GM13976 (cell line): ENCODE measurements at regions not wholly inside any gene's neighbourhood (a gene's known extent, or its start where the extent isn't known, plus 50 kb on each side); places are given as distances from the start of the nearest gene placed in this dataset.

Source experiments
- DNase-seq: peaks from one replicate; pipeline ENCODE4 v3.0.0; 2012; ENCODE audit warnings: low spot score
- in situ Hi-C: fragments of 300-500 bp; cut with MboI; formaldehyde crosslinking; loops from one replicate; pipeline ENCODE4 v1.12.0; 2022; ENCODE audit warnings: low sequenced_read_pairs, mixed read lengths, inconsistent platforms; ENCODE audit not compliant: unreplicated experiment
- TF ChIP-seq, protein P1 (sequence below): IDR thresholded peaks from 2 replicates; pipeline ENCODE4 v1.5.1; 2012; ENCODE audit warnings: borderline replicate concordance, mild to moderate bottlenecking; ENCODE audit not compliant: insufficient read depth; ENCODE audit errors: extremely low read depth, missing control alignments, control extremely low read depth

DNA sequence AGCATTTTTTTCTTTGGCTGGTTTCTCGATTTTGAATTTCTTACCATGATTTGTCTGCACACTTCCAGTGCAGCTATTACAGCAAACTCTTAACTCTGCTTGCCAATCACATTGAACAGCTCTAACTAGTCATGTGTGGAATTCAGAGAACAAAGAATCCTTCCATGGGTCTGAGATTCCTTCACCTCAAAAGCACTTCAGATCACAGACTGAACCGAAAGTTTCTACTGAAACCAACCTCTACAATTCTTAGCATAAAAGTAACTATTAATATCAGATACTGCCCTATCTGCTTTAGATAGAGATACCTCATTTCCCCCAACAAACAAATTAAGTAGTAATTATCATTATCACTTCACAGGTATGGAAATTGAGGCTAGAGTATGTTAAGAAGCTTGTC, 56.5 kb upstream of the SP4 start:
- TF ChIP-seq, protein P1, sequence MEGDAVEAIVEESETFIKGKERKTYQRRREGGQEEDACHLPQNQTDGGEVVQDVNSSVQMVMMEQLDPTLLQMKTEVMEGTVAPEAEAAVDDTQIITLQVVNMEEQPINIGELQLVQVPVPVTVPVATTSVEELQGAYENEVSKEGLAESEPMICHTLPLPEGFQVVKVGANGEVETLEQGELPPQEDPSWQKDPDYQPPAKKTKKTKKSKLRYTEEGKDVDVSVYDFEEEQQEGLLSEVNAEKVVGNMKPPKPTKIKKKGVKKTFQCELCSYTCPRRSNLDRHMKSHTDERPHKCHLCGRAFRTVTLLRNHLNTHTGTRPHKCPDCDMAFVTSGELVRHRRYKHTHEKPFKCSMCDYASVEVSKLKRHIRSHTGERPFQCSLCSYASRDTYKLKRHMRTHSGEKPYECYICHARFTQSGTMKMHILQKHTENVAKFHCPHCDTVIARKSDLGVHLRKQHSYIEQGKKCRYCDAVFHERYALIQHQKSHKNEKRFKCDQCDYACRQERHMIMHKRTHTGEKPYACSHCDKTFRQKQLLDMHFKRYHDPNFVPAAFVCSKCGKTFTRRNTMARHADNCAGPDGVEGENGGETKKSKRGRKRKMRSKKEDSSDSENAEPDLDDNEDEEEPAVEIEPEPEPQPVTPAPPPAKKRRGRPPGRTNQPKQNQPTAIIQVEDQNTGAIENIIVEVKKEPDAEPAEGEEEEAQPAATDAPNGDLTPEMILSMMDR: no peak
- DNase-seq: no peak
- in situ Hi-C loops: no loop called here

DNA sequence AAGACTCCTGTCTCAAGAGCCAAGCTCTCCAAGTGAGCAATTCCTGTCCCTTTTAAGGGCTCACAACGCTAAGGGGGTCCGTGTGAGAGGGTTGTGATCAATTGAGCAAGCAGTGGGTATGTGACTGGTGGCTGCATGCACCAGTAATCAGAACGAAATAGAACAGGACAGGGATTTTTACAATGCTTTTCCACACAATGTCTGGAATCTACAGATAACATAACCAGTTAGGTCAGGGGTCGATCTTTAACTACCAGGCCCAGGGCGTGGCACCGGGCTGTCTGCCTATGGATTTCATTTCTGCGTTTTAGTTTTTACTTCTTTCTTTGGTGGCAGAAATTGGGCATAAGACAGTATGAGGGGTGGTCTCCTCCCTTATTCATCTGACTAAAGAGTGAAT, 54.9 kb upstream of the SP4 start:
- no peak for DNase-seq
- TF ChIP-seq, protein P1: no peak
- in situ Hi-C loops: no loop called here

DNA sequence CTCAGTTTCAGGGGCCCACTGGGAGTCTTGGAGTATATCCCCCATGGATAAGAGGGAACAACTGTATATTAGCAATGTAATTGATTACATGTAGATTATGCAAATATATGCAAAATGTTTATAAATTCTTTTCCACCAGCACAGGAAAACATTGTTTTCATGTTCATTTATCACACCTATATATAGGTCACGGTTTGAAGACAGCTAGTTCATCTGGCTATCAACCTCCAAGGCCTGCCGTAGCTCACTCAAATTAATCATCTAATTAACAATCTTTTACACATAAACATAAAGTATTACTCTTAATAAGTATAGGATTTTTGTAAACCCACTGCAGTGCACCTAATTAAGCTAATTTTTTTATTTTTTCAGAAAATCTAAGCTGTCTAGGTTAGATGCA, 53.7 kb upstream of the SP4 start:
- TF ChIP-seq, protein P1: no peak
- no peak for DNase-seq
- in situ Hi-C loops: no loop called here

DNA sequence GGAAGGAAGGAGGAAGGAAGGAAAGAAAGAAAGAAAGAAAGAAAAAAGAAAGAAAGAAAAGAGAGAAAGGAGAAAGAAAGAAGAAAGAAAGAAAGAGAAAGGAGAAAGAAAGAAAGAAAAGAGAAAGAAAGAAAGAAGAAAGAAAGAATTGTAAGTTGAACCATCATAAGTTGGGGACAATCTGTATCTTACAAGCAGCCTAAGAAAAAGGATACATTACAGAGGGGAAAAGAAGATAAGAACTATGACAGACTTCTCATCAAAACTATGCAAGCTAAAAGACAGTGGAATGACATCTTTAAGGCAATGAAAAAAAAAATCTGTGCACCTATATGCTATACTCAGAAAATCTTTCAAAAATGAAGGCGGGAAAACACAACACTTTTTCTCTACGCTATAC, 50.3 kb upstream of the SP4 start:
- TF ChIP-seq, protein P1: no peak
- no peak for DNase-seq
- in situ Hi-C loops: no loop called here
